ENCODE measurements at regions not wholly inside any gene's neighbourhood (a gene's known extent, or its start where the extent isn't known, plus 50 kb on each side); places are given as distances from the start of the nearest gene placed in this dataset.

DNA sequence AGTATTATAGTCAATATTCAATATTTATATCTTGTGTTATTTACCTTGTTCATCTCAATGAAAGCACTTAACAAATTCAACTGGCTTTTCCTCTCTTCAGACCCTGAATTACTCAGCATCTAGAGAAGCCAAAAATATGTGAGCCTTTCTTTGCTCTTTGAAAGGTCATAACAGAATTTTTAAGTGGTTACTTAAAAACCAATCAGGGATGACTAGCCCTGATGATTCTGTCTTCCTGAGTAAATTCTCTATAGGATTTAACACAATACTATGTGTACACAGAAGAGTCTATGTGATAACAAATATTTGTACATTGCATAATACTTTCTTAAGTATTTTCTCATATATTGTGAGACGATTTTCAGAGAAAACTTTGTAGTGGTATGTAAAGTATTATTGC lies 546.3 kb downstream of the MAT2B start:
- no peaks in the 10 kb centered on the region for H3K27me3 ChIP-seq
- WGBS, 2 donors, result 33 to 41% methylated on average over 1 of the region's 1 CpG
- H3K36me3 ChIP-seq, result no peaks in the 10 kb centered on the region
- no peak for FAIRE-seq
- no peaks in the 10 kb centered on the region for H3K9me3 ChIP-seq
- TF ChIP-seq, protein P1, sequence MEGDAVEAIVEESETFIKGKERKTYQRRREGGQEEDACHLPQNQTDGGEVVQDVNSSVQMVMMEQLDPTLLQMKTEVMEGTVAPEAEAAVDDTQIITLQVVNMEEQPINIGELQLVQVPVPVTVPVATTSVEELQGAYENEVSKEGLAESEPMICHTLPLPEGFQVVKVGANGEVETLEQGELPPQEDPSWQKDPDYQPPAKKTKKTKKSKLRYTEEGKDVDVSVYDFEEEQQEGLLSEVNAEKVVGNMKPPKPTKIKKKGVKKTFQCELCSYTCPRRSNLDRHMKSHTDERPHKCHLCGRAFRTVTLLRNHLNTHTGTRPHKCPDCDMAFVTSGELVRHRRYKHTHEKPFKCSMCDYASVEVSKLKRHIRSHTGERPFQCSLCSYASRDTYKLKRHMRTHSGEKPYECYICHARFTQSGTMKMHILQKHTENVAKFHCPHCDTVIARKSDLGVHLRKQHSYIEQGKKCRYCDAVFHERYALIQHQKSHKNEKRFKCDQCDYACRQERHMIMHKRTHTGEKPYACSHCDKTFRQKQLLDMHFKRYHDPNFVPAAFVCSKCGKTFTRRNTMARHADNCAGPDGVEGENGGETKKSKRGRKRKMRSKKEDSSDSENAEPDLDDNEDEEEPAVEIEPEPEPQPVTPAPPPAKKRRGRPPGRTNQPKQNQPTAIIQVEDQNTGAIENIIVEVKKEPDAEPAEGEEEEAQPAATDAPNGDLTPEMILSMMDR (IDR thresholded peaks at IDR 0.05), result no peak
- intact Hi-C loops (cut with DNase I), result no loop called here
- H3K4me1 ChIP-seq, result no peaks in the 10 kb centered on the region
- no peak overlapping the region for H3K4me3 ChIP-seq
- no peak for DNase-seq
- H3K27ac ChIP-seq, result no peak overlapping the region
- no peak for ATAC-seq

DNA sequence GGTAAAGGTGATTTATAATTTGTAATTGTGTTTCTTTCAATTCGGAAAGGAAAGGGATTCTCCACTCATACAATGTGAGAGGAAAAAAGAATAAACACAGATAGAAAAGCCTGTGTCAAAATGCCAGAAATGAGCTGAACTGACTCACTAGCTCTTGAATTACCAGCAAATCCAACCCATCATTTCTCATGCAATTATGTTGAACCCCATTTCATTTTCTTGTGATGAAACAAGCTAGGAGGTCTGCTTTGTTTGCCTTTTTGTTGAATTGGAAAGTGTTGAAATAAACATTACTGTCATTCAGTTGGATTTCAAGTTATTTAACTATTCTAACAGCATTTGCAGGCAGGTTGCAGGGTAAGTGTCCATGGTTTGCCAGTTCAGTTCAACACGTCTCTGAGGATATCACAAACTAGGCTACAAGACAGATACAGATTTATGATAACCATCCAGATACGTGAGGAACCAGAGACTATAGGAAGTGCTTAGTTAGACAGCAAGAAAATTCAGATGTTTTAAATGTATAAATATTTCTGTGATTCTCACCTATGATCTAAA lies 547.2 kb downstream of the MAT2B start:
- no peak for DNase-seq
- Histone ChIP-seq H3K9me3 (no peaks in the 10 kb centered on the region), H3K36me3 (no peaks in the 10 kb centered on the region), H3K27ac (no peak overlapping the region), H3K4me1 (no peaks in the 10 kb centered on the region), H3K4me3 (no peak overlapping the region), H3K27me3 (no peaks in the 10 kb centered on the region)
- intact Hi-C loops (cut with DNase I), result no loop called here
- no peak for FAIRE-seq
- TF ChIP-seq, protein P1 (IDR thresholded peaks at IDR 0.05), result no peak
- no peak for ATAC-seq
- 49 to 63% methylated on average over 3 of the region's 3 CpGs for WGBS, 2 donors

DNA sequence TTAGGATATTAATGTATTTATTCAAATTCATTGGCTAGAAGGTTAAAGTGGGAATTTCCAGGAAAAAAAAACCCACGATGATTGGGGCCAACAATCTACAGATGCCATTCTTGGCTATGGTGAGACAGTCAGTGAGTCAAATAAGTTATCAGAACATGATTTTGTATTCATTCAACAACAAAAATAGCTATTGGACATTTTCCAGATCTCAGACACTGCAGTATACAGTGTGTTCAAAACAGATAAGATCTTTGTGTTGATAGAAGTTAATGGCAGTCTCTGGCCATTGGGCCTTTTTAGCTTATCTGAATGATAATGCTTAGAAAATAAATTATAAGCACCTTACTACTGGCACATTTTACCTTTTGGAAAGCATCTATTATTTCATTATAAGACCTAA lies 547.7 kb downstream of the MAT2B start:
- Histone ChIP-seq H3K9me3 (no peaks in the 10 kb centered on the region), H3K27me3 (no peaks in the 10 kb centered on the region), H3K27ac (no peak overlapping the region), H3K4me1 (no peaks in the 10 kb centered on the region), H3K36me3 (no peaks in the 10 kb centered on the region), H3K4me3 (no peak overlapping the region)
- ATAC-seq (no peak), FAIRE-seq (no peak), DNase-seq (no peak)
- TF ChIP-seq, protein P1 (IDR thresholded peaks at IDR 0.05), result no peak
- 38 to 66% methylated on average over 1 of the region's 1 CpG for WGBS, 2 donors
- intact Hi-C loops (cut with DNase I), result no loop called here

GRCh38 chr5:164054461-164054860 lies 549.0 kb downstream of the MAT2B start:
- FAIRE-seq (no peak), DNase-seq (no peak), ATAC-seq (no peak)
- TF ChIP-seq, protein P1 (IDR thresholded peaks at IDR 0.05), result no peak
- H3K36me3 ChIP-seq, result no peaks in the 10 kb centered on the region
- H3K27me3 ChIP-seq, result no peaks in the 10 kb centered on the region
- H3K9me3 ChIP-seq, result no peaks in the 10 kb centered on the region
- H3K4me1 ChIP-seq, result no peaks in the 10 kb centered on the region
- H3K27ac ChIP-seq, result no peak overlapping the region
- intact Hi-C loops (cut with DNase I), result no loop called here
- no peak overlapping the region for H3K4me3 ChIP-seq
- WGBS, 2 donors, result 66 to 81% methylated on average over 2 of the region's 2 CpGs

- no peak overlapping the region for H3K27ac ChIP-seq
- H3K9me3 ChIP-seq, result no peaks in the 10 kb centered on the region
- ATAC-seq (no peak), FAIRE-seq (no peak), DNase-seq (no peak)
- no peaks in the 10 kb centered on the region for H3K36me3 ChIP-seq
- no peaks in the 10 kb centered on the region for H3K27me3 ChIP-seq
- no peak overlapping the region for H3K4me3 ChIP-seq
- 53 to 72% methylated on average over 2 of the region's 2 CpGs for WGBS, 2 donors
- TF ChIP-seq, protein P1 (IDR thresholded peaks at IDR 0.05), result no peak
- H3K4me1 ChIP-seq, result no peaks in the 10 kb centered on the region
- intact Hi-C loops (cut with DNase I), result no loop called here
Observed at GRCh38 chr5:164057121-164057520, 551.7 kb downstream of the MAT2B start.

Data from pancreas (tissue), 10 donors.